Loucy (cell line): ENCODE measurements at regions not wholly inside any gene's neighbourhood (a gene's known extent, or its start where the extent isn't known, plus 50 kb on each side); places are given as distances from the start of the nearest gene placed in this dataset.

Experiments used
- H2AFZ ChIP-seq: fragments of 200-600 bp; sonication (generic); 2 replicates; pipeline ENCODE4 v1.6.0; 2016; ENCODE audit warnings: antibody characterized with exemption, mild to moderate bottlenecking, low read length, moderate library complexity
- H3F3A ChIP-seq: fragments of 200-600 bp; 2 replicates; pipeline ENCODE4 v1.6.0; 2016; ENCODE audit warnings: antibody characterized with exemption, low read depth, mild to moderate bottlenecking
- H3K27me3 ChIP-seq: fragments of 200-600 bp; sonication (generic); 2 replicates; pipeline ENCODE4 v1.6.1; 2014; ENCODE audit warnings: low read length, mild to moderate bottlenecking; ENCODE audit not compliant: insufficient read depth, poor library complexity, severe bottlenecking
- H3K36me3 ChIP-seq: fragments of 200-600 bp; sonication (generic); 2 replicates; pipeline ENCODE4 v1.6.1; 2016; ENCODE audit warnings: low read length; ENCODE audit not compliant: insufficient read depth
- H3K4me1 ChIP-seq: fragments of 200-600 bp; sonication (generic); 2 replicates; pipeline ENCODE4 v1.5.1; 2014; ENCODE audit warnings: low read length, mild to moderate bottlenecking; ENCODE audit not compliant: insufficient read depth, poor library complexity, severe bottlenecking
- H3K4me2 ChIP-seq: fragments of 200-600 bp; sonication (generic); 2 replicates; pipeline ENCODE4 v1.6.0; 2014; ENCODE audit warnings: antibody characterized with exemption, low read length, low read depth, mild to moderate bottlenecking; ENCODE audit not compliant: poor library complexity, severe bottlenecking
- H3K4me3 ChIP-seq: fragments of 200-600 bp; sonication (generic); 2 replicates; pipeline ENCODE4 v1.5.1; 2014; ENCODE audit warnings: low read length, mild to moderate bottlenecking, mixed read lengths; ENCODE audit not compliant: poor library complexity, severe bottlenecking
- H3K79me2 ChIP-seq: fragments of 200-600 bp; sonication (generic); 2 replicates; pipeline ENCODE4 v1.6.1; 2014; ENCODE audit warnings: low read length; ENCODE audit not compliant: insufficient read depth
- H3K9ac ChIP-seq: fragments of 200-600 bp; sonication (generic); 2 replicates; pipeline ENCODE4 v1.6.0; 2014; ENCODE audit warnings: mild to moderate bottlenecking, low read depth, low read length, moderate library complexity; ENCODE audit not compliant: poor library complexity, severe bottlenecking
- H3K9me2 ChIP-seq: fragments of 200-600 bp; sonication (generic); replicated peaks from 2 replicates; pipeline ENCODE4 v1.6.1; 2016; ENCODE audit warnings: low read depth, low read length, mixed read lengths
- H3K9me3 ChIP-seq: fragments of 200-600 bp; sonication (generic); 2 replicates; pipeline ENCODE4 v1.6.1; 2014; ENCODE audit warnings: mild to moderate bottlenecking, antibody characterized with exemption, low read length, low read depth; ENCODE audit not compliant: insufficient read depth
- H4K20me1 ChIP-seq: fragments of 200-600 bp; sonication (generic); 2 replicates; pipeline ENCODE4 v1.6.0; 2014; ENCODE audit warnings: antibody characterized with exemption, low read length, mild to moderate bottlenecking; ENCODE audit not compliant: insufficient read depth, poor library complexity, severe bottlenecking
- CTCF ChIP-seq: fragments of 200-600 bp; sonication (generic); conservative IDR thresholded peaks from 2 replicates; pipeline ENCODE4 v1.5.1; 2014; ENCODE audit warnings: mild to moderate bottlenecking, antibody characterized with exemption, low read length
- EZH2phosphoT487 ChIP-seq: fragments of 200-600 bp; IDR thresholded peaks from 2 replicates; pipeline ENCODE4 v1.6.1; 2018; ENCODE audit warnings: antibody characterized with exemption, mild to moderate bottlenecking, moderate library complexity, borderline replicate concordance

GRCh38 chr5:38039091-38039490 is 199.2 kb upstream of the GDNF start:
- Histone ChIP-seq H3K9me2 (no peaks in the 10 kb centered on the region), H3K27me3 (no peaks in the 10 kb centered on the region), H3F3A (no peaks in the 10 kb centered on the region), H3K4me1 (no peaks in the 10 kb centered on the region), H3K9me3 (no peaks in the 10 kb centered on the region), H3K4me3 (no peak overlapping the region), H2AFZ (no peak overlapping the region), H3K36me3 (no peaks in the 10 kb centered on the region), H3K9ac (no peak overlapping the region), H3K79me2 (no peaks in the 10 kb centered on the region), H4K20me1 (no peaks in the 10 kb centered on the region), H3K4me2 (no peak overlapping the region)
- TF ChIP-seq EZH2phosphoT487 (no peak), CTCF (no peak)

- H3K9me2 ChIP-seq: no peaks in the 10 kb centered on the region
- H3K4me3 ChIP-seq: no peak overlapping the region
- H3K27me3 ChIP-seq: no peaks in the 10 kb centered on the region
- H3K9ac ChIP-seq: no peak overlapping the region
- no peaks in the 10 kb centered on the region for H3K4me1 ChIP-seq
- no peaks in the 10 kb centered on the region for H3K9me3 ChIP-seq
- H3K79me2 ChIP-seq: no peaks in the 10 kb centered on the region
- H3K4me2 ChIP-seq: no peak overlapping the region
- no peaks in the 10 kb centered on the region for H3K36me3 ChIP-seq
- no peaks in the 10 kb centered on the region for H4K20me1 ChIP-seq
- no peaks in the 10 kb centered on the region for H3F3A ChIP-seq
- TF ChIP-seq CTCF (no peak), EZH2phosphoT487 (no peak)
- no peak overlapping the region for H2AFZ ChIP-seq
Measured at GRCh38 chr5:38036765-38037164, 196.9 kb upstream of the GDNF start.

GRCh38 chr5:38032149-38032548 is 192.3 kb upstream of the GDNF start:
- Histone ChIP-seq H3K9me3 (no peaks in the 10 kb centered on the region), H3K36me3 (no peaks in the 10 kb centered on the region), H3K4me3 (no peak overlapping the region), H3K9me2 (no peaks in the 10 kb centered on the region), H3K79me2 (no peaks in the 10 kb centered on the region), H4K20me1 (no peaks in the 10 kb centered on the region), H3F3A (no peaks in the 10 kb centered on the region), H3K4me2 (no peak overlapping the region), H3K27me3 (no peaks in the 10 kb centered on the region), H3K9ac (no peak overlapping the region), H3K4me1 (no peaks in the 10 kb centered on the region), H2AFZ (no peak overlapping the region)
- TF ChIP-seq CTCF (no peak), EZH2phosphoT487 (no peak)
